Activated T-helper 1 cell treated with anti-CD3 and anti-CD28 coated beads, Interleukin-12 subunit alpha, Interleukin-12 subunit beta, Interleukin-2, Interleukin-4 antibody, amounts not matched to agents 30 ng/mL and 10 ng/mL and 1 ng/mL, durations not matched to agents 14 hours and 24 hours and 36 hours (primary cell): ENCODE measurements at regions not wholly inside any gene's neighbourhood (a gene's known extent, or its start where the extent isn't known, plus 50 kb on each side); places are given as distances from the start of the nearest gene placed in this dataset.

Source experiments
- DNase-seq: peaks from one replicate; pipeline ENCODE4 v3.0.0; 2021; ENCODE audit warnings: low spot score
- H3K27ac Mint-ChIP-seq: one replicate; pipeline ENCODE4 v1.8.0; 2021; ENCODE audit warnings: mild to moderate bottlenecking, mixed read lengths
- H3K27me3 Mint-ChIP-seq: one replicate; pipeline ENCODE4 v1.8.0; 2022; ENCODE audit warnings: mild to moderate bottlenecking, moderate library complexity, mixed read lengths; ENCODE audit not compliant: insufficient read depth
- H3K36me3 Mint-ChIP-seq: one replicate; pipeline ENCODE4 v1.8.0; 2021; ENCODE audit warnings: low read depth, mixed read lengths
- H3K4me1 Mint-ChIP-seq: one replicate; pipeline ENCODE4 v1.8.0; 2021; ENCODE audit warnings: low read depth, mixed read lengths
- H3K4me3 Mint-ChIP-seq: one replicate; pipeline ENCODE4 v1.8.0; 2021; ENCODE audit warnings: mild to moderate bottlenecking, moderate library complexity, mixed read lengths
- H3K9me3 Mint-ChIP-seq: one replicate; pipeline ENCODE4 v1.8.0; 2021; ENCODE audit warnings: mixed read lengths
- intact Hi-C: fragments of 100-400 bp; cut with micrococcal nuclease; formaldehyde crosslinking; loops from one replicate; pipeline ENCODE4 v1.15.1; 2024

- no peak for DNase-seq
- Mint-ChIP-seq H3K4me3 (no peak overlapping the region), H3K27ac (no peak overlapping the region), H3K27me3 (no peaks in the 10 kb centered on the region), H3K4me1 (peaks cover 7% of the 10 kb centered on the region), H3K36me3 (no peaks in the 10 kb centered on the region), H3K9me3 (peaks cover 5% of the 10 kb centered on the region)
- intact Hi-C loops = no loop called here
Measured at GRCh38 chr5:92519811-92520632, 1061.0 kb downstream of the NR2F1-AS1 start.

GRCh38 chr5:92518318-92518904 lies 1062.6 kb downstream of the NR2F1-AS1 start:
- no peaks in the 10 kb centered on the region for H3K36me3 Mint-ChIP-seq
- no peak overlapping the region for H3K27ac Mint-ChIP-seq
- H3K4me1 Mint-ChIP-seq = peaks cover 7% of the 10 kb centered on the region
- intact Hi-C loops = no loop called here
- H3K27me3 Mint-ChIP-seq = no peaks in the 10 kb centered on the region
- no peak for DNase-seq
- no peak overlapping the region for H3K4me3 Mint-ChIP-seq
- peaks cover 5% of the 10 kb centered on the region for H3K9me3 Mint-ChIP-seq

GRCh38 chr5:92514896-92515295 lies 1066.1 kb downstream of the NR2F1-AS1 start:
- no peaks in the 10 kb centered on the region for H3K36me3 Mint-ChIP-seq

GRCh38 chr5:92513067-92513466 lies 1068.0 kb downstream of the NR2F1-AS1 start:
- Mint-ChIP-seq H3K9me3 (peaks cover 19% of the 10 kb centered on the region), H3K27me3 (no peaks in the 10 kb centered on the region), H3K36me3 (no peaks in the 10 kb centered on the region), H3K4me3 (no peak overlapping the region), H3K27ac (no peak overlapping the region), H3K4me1 (no peaks in the 10 kb centered on the region)
- no peak for DNase-seq
- intact Hi-C loops = no loop called here

More at GRCh38 chr5:92514896-92515295, 1066.1 kb downstream of the NR2F1-AS1 start:
- Mint-ChIP-seq H3K4me3 (no peak overlapping the region), H3K9me3 (peaks cover 16% of the 10 kb centered on the region), H3K27ac (no peak overlapping the region), H3K27me3 (no peaks in the 10 kb centered on the region), H3K4me1 (peaks cover 7% of the 10 kb centered on the region)
- no peak for DNase-seq
- intact Hi-C loops = no loop called here

GRCh38 chr5:92508271-92508670 lies 1072.7 kb downstream of the NR2F1-AS1 start:
- intact Hi-C loops = no loop called here
- Mint-ChIP-seq H3K9me3 (peaks cover 19% of the 10 kb centered on the region), H3K27me3 (no peaks in the 10 kb centered on the region), H3K27ac (no peak overlapping the region), H3K36me3 (no peaks in the 10 kb centered on the region), H3K4me3 (no peak overlapping the region), H3K4me1 (peaks cover 10% of the 10 kb centered on the region)
- DNase-seq = no peak

GRCh38 chr5:92505925-92506324 lies 1075.1 kb downstream of the NR2F1-AS1 start:
- no peak overlapping the region for H3K27ac Mint-ChIP-seq
- intact Hi-C loops = no loop called here
- no peak for DNase-seq
- H3K4me1 Mint-ChIP-seq = peaks cover 10% of the 10 kb centered on the region
- H3K9me3 Mint-ChIP-seq = peaks cover 14% of the 10 kb centered on the region
- H3K4me3 Mint-ChIP-seq = no peak overlapping the region
- no peaks in the 10 kb centered on the region for H3K36me3 Mint-ChIP-seq
- no peaks in the 10 kb centered on the region for H3K27me3 Mint-ChIP-seq

GRCh38 chr5:92505145-92505544 lies 1075.9 kb downstream of the NR2F1-AS1 start:
- no peak for DNase-seq
- intact Hi-C loops = no loop called here
- H3K4me3 Mint-ChIP-seq = no peak overlapping the region
- no peaks in the 10 kb centered on the region for H3K27me3 Mint-ChIP-seq
- no peaks in the 10 kb centered on the region for H3K36me3 Mint-ChIP-seq
- peaks cover 10% of the 10 kb centered on the region for H3K4me1 Mint-ChIP-seq
- no peak overlapping the region for H3K27ac Mint-ChIP-seq
- H3K9me3 Mint-ChIP-seq = peaks cover 9% of the 10 kb centered on the region

GRCh38 chr5:92504346-92504745 lies 1076.7 kb downstream of the NR2F1-AS1 start:
- no peak overlapping the region for H3K4me3 Mint-ChIP-seq
- peaks cover 10% of the 10 kb centered on the region for H3K4me1 Mint-ChIP-seq
- DNase-seq = no peak
- intact Hi-C loops = no loop called here
- H3K9me3 Mint-ChIP-seq = peaks cover 9% of the 10 kb centered on the region
- no peaks in the 10 kb centered on the region for H3K36me3 Mint-ChIP-seq
- no peak overlapping the region for H3K27ac Mint-ChIP-seq
- no peaks in the 10 kb centered on the region for H3K27me3 Mint-ChIP-seq

GRCh38 chr5:92500752-92501151 lies 1080.3 kb downstream of the NR2F1-AS1 start:
- H3K27me3 Mint-ChIP-seq = no peaks in the 10 kb centered on the region
- no peaks in the 10 kb centered on the region for H3K36me3 Mint-ChIP-seq
- intact Hi-C loops = no loop called here
- H3K4me3 Mint-ChIP-seq = no peak overlapping the region
- H3K9me3 Mint-ChIP-seq = no peaks in the 10 kb centered on the region
- H3K27ac Mint-ChIP-seq = no peak overlapping the region
- peaks cover 8% of the 10 kb centered on the region for H3K4me1 Mint-ChIP-seq
- no peak for DNase-seq

GRCh38 chr5:92496545-92496944 lies 1084.5 kb downstream of the NR2F1-AS1 start:
- H3K9me3 Mint-ChIP-seq = no peaks in the 10 kb centered on the region
- DNase-seq = no peak
- no peak overlapping the region for H3K4me3 Mint-ChIP-seq
- intact Hi-C loops = no loop called here
- H3K4me1 Mint-ChIP-seq = no peaks in the 10 kb centered on the region
- no peaks in the 10 kb centered on the region for H3K36me3 Mint-ChIP-seq
- H3K27ac Mint-ChIP-seq = no peak overlapping the region
- H3K27me3 Mint-ChIP-seq = no peaks in the 10 kb centered on the region

GRCh38 chr5:92494508-92494907 lies 1086.5 kb downstream of the NR2F1-AS1 start:
- Mint-ChIP-seq H3K9me3 (no peaks in the 10 kb centered on the region), H3K4me1 (no peaks in the 10 kb centered on the region)

GRCh38 chr5:92492908-92493307 lies 1088.1 kb downstream of the NR2F1-AS1 start:
- intact Hi-C loops = no loop called here
- DNase-seq = no peak
- no peaks in the 10 kb centered on the region for H3K36me3 Mint-ChIP-seq
- H3K4me1 Mint-ChIP-seq = no peaks in the 10 kb centered on the region
- no peak overlapping the region for H3K4me3 Mint-ChIP-seq
- no peak overlapping the region for H3K27ac Mint-ChIP-seq
- no peaks in the 10 kb centered on the region for H3K27me3 Mint-ChIP-seq
- no peaks in the 10 kb centered on the region for H3K9me3 Mint-ChIP-seq

More at GRCh38 chr5:92494508-92494907, 1086.5 kb downstream of the NR2F1-AS1 start:
- no peak overlapping the region for H3K4me3 Mint-ChIP-seq
- H3K27me3 Mint-ChIP-seq = no peaks in the 10 kb centered on the region
- H3K27ac Mint-ChIP-seq = no peak overlapping the region
- DNase-seq = no peak
- H3K36me3 Mint-ChIP-seq = no peaks in the 10 kb centered on the region
- intact Hi-C loops = no loop called here

GRCh38 chr5:92484484-92484883 lies 1096.5 kb downstream of the NR2F1-AS1 start:
- intact Hi-C loops = no loop called here
- Mint-ChIP-seq H3K9me3 (peaks cover under 1% of the 10 kb centered on the region), H3K4me3 (no peak overlapping the region), H3K36me3 (no peaks in the 10 kb centered on the region), H3K4me1 (no peaks in the 10 kb centered on the region), H3K27ac (no peak overlapping the region), H3K27me3 (no peaks in the 10 kb centered on the region)
- no peak for DNase-seq
